ENCODE measurements at regions not wholly inside any gene's neighbourhood (a gene's known extent, or its start where the extent isn't known, plus 50 kb on each side); places are given as distances from the start of the nearest gene placed in this dataset.

GRCh38 chr21:16568244-16568643 lies 838.5 kb downstream of the USP25 start:
- no peak for TF ChIP-seq CTCF (IDR thresholded peaks at IDR 0.05)

GRCh38 chr21:16568661-16569060 lies 838.9 kb downstream of the USP25 start:
- H3K36me3 ChIP-seq = no peaks in the 10 kb centered on the region

More at GRCh38 chr21:16568244-16568643, 838.5 kb downstream of the USP25 start:
- Histone ChIP-seq H3K36me3 (no peaks in the 10 kb centered on the region), H3K27me3 (no peaks in the 10 kb centered on the region), H3K4me1 (peaks cover 0 to 5% of the 10 kb centered on the region in 2 donors), H3K4me3 (no peak overlapping the region), H3K9me3 (no peaks in the 10 kb centered on the region), H3K27ac (no peak overlapping the region)
- DNase-seq (ENCODE audit: low spot score) = no peak

GRCh38 chr21:16569679-16570078 lies 839.9 kb downstream of the USP25 start:
- no peak overlapping the region for H3K27ac ChIP-seq
- no peak overlapping the region for H3K4me3 ChIP-seq
- no peak for TF ChIP-seq CTCF (IDR thresholded peaks at IDR 0.05)
- no peaks in the 10 kb centered on the region for H3K36me3 ChIP-seq
- peaks cover 0 to 5% of the 10 kb centered on the region in 2 donors for H3K4me1 ChIP-seq
- no peaks in the 10 kb centered on the region for H3K27me3 ChIP-seq
- no peak for DNase-seq (ENCODE audit: low spot score)
- no peaks in the 10 kb centered on the region for H3K9me3 ChIP-seq

More at GRCh38 chr21:16568661-16569060, 838.9 kb downstream of the USP25 start:
- no peaks in the 10 kb centered on the region for H3K9me3 ChIP-seq
- no peak for DNase-seq (ENCODE audit: low spot score)
- H3K4me1 ChIP-seq = peaks cover 0 to 6% of the 10 kb centered on the region in 2 donors
- H3K4me3 ChIP-seq = no peak overlapping the region
- H3K27me3 ChIP-seq = no peaks in the 10 kb centered on the region
- TF ChIP-seq CTCF (IDR thresholded peaks at IDR 0.05) = no peak
- no peak overlapping the region for H3K27ac ChIP-seq

- Histone ChIP-seq H3K27me3 (no peaks in the 10 kb centered on the region), H3K4me1 (peaks cover 0 to 5% of the 10 kb centered on the region in 2 donors), H3K27ac (no peak overlapping the region), H3K9me3 (no peaks in the 10 kb centered on the region), H3K36me3 (no peaks in the 10 kb centered on the region), H3K4me3 (no peak overlapping the region)
- no peak for DNase-seq (ENCODE audit: low spot score)
- TF ChIP-seq CTCF (IDR thresholded peaks at IDR 0.05) = no peak
Measured at GRCh38 chr21:16570171-16570570, 840.4 kb downstream of the USP25 start.

DNA sequence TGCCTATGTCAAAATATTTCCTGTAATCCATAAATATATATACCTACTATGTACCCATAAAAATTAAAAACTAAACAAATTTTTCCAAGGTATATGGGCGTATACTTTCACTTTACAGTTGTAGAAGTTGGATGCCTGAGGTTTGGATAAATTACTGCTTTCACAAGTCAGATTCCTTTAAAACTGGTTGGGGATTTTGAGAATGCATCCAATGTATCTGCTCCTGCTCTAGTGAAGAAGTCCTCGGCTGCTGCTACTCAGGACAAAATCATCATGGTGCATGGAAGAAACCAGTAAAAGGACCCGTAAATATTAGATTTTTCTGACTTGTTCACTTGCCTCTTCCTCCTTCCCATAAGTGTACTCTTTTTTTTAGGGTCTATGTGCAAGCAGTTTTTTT lies 841.1 kb downstream of the USP25 start:
- TF ChIP-seq CTCF (IDR thresholded peaks at IDR 0.05) = no peak
- Histone ChIP-seq H3K27ac (no peak overlapping the region), H3K4me3 (no peak overlapping the region)

GRCh38 chr21:16571594-16571993 lies 841.8 kb downstream of the USP25 start:
- Histone ChIP-seq H3K9me3 (no peaks in the 10 kb centered on the region), H3K4me1 (peaks cover 0 to 5% of the 10 kb centered on the region in 2 donors), H3K4me3 (no peak overlapping the region), H3K27me3 (no peaks in the 10 kb centered on the region), H3K36me3 (no peaks in the 10 kb centered on the region), H3K27ac (no peak overlapping the region)
- DNase-seq (ENCODE audit: low spot score) = no peak
- no peak for TF ChIP-seq CTCF (IDR thresholded peaks at IDR 0.05)

More for the DNA sequence above, 841.1 kb downstream of the USP25 start:
- H3K36me3 ChIP-seq = no peaks in the 10 kb centered on the region
- peaks cover 0 to 5% of the 10 kb centered on the region in 2 donors for H3K4me1 ChIP-seq
- no peaks in the 10 kb centered on the region for H3K27me3 ChIP-seq
- no peak for DNase-seq (ENCODE audit: low spot score)
- H3K9me3 ChIP-seq = no peaks in the 10 kb centered on the region
